Renal cortical epithelial cell (primary cell): ENCODE measurements at regions not wholly inside any gene's neighbourhood (a gene's known extent, or its start where the extent isn't known, plus 50 kb on each side); places are given as distances from the start of the nearest gene placed in this dataset.
A peak's percentile ranks its signal among the peaks of the same experiment; 100 is the strongest.

ENCODE experiments used
- DNase-seq: peaks from one replicate; pipeline ENCODE4 v3.0.0-alpha.2; 2011; ENCODE audit warnings: low read depth

GRCh38 chr2:120425014-120425413 lies 79.1 kb downstream of the INHBB start:
- no peak for DNase-seq

DNA sequence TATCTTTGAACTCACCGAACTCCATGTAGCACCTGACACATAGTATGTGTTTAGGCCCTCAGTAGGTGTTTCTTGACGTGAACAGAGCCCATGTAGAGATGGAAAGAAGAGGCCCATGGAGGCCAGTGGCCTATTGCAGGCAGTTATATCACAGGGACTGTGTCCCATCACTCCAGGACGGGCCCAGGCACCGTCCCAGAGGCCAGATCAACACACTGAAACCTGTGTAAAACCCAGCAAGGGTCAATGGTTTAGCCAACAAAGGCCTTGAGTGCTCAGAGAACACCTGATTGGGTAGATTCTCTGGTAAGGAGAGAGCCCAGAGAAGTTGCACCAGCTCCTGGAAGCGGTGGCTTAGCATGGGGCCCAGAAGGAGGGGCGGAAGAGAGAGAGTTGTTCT lies 82.8 kb downstream of the INHBB start:
- DNase-seq: no peak

GRCh38 chr2:120429586-120430500 lies 83.9 kb downstream of the INHBB start:
- no peak for DNase-seq

DNA sequence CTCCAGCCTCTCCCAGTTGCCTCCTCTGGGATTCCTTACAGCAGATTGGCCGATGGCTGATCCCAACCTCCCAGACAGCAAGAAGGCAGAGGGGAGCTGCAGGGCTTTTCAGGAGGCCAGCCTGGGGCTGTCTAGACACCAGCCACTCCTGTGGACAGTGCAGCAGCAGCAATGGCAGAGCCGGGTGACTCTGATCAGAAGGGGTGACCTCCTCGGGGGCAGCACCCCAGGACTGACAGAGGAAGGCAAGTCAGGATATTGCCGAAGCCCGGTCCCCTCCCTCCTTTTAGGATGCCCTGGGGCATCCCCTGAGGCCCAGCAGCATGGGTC lies 84.5 kb downstream of the INHBB start:
- no peak for DNase-seq

GRCh38 chr2:120430957-120431356 lies 85.0 kb downstream of the INHBB start:
- DNase-seq: no peak

GRCh38 chr2:120431386-120432292 lies 85.7 kb downstream of the INHBB start:
- no peak for DNase-seq

GRCh38 chr2:120432293-120432975 lies 86.5 kb downstream of the INHBB start:
- no peak for DNase-seq

DNA sequence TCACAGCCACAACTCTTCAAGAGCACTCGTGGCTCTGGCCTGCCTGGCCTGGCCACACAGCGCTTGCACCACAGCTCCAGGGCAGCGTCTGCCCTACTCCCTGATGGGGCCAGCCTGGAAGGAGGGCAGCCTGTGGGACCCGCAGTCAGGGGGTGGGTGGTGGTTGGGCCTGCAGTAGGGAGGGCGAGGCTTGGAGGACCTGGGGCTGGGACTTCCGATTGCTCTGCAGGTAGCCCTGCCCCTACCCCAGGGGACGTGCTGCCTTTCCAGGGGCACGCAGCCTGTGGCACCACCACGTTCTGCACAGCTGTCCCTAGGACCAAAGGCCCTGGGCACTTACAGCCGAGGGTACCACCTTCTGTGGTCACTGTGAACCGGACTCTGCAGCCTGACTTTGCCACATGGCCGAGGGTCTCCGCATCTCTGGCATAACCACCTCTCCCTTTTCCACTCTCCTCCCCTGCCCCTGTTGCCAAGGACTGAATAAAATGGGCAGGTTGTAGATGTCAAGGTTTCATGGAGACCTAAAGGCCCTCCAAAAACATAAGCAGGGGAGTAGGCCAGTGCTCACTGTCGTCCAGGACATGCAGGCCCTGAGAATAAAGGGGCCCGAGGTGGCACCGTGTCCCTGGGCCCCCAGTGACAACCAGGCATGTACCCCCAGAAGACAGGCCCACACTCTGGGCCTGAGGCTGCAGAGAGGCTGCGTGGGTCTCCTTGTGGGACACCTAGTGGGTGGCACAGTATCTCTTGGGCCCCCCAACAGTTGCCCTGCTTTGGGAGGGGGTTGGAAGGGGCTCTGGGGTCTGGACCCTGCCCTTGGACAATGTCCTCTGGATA lies 87.3 kb downstream of the INHBB start:
- no peak for DNase-seq

- DNase-seq: no peak
Measured at GRCh38 chr2:120433816-120434290, 87.9 kb downstream of the INHBB start.

DNA sequence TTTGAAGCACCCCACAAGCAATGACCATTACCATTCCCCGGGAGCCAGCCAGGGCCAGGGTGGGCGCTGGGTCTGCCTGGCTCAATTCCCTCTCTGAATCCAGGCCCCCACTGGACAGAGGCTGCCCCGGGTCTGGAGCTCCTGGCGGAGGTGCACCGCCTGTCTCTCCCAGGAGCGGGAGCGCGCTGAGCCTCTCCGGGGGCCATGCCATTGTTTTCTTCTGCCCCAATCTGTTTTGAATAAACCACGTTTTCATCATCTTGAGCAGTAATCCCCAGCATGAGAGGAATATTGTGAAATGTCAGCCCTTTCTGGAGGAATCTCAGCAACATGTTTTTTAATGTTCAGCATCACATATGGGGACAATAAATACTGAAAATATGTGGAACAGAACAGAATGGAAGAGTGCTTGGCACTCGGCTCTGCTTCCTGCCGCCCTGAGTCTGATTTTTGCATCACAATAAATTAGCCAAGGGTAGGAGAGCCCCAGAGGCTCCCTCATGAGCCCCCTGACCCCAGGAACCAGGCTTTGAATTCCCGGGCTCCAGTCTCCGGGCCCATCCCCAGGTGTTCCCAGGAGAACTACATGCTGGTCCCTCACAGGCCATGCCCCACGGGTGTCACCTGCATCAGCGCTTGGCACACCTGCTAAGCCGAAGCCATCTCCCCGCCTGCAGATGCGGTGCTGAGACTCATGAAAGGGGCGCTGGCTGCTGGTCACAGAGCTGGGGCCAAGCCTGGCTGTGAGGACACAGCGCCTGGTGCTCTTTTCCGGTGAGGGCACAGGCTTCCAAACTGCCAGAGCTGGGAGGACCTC lies 88.8 kb downstream of the INHBB start:
- no peak for DNase-seq

DNA sequence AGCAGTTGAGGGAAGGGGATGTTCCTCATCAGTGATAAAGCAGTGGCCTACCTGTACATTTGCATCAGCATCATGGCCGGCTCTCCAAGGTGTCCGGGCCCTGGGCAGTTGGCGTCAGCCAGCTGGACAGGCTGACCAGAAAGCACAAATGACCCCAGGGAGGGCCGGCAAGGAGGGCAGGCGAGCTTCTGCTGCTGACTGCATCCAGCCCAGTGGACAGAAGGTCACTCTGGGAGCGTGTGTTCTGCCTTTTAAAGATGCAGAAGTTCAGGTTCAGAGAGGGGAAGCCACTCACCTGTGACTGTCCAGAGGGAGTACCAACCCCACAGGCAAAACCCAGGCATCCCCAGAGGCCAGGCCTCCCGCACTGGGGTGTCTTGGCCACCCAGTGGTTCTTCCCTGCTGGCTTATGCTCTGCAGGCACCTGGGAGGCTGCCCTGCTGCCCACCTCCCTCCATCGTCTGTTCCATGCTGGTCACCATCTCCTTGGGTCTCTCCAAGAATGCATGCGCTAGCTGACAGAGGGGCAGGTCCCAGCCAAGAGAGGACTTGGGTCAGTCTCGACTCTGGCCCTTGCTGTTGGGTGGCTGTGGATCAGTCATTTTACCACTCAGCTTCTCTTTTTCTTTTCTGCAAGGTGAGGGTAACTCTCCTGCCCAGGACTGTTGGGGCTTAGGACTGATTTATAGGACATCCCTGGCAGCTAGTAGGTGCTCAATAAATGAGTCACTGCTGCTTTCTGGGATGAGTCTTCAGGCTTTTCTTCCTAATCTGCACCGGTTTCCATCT lies 89.9 kb downstream of the INHBB start:
- DNase-seq: no peak

DNA sequence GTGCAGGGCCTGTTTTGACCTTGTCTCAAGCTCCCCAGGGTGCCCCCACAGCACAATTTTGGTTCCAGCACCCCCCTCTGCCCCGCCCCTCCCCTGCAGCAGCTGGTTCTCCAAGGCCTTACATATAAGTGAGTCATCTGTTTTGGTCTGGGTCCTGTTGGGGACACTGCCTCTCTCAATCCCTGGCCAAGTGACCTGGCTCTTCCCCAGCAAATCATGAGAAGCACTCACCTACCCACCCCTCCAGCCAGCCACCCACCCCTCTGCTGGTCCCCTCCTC lies 90.5 kb downstream of the INHBB start:
- DNase-seq: no peak

DNA sequence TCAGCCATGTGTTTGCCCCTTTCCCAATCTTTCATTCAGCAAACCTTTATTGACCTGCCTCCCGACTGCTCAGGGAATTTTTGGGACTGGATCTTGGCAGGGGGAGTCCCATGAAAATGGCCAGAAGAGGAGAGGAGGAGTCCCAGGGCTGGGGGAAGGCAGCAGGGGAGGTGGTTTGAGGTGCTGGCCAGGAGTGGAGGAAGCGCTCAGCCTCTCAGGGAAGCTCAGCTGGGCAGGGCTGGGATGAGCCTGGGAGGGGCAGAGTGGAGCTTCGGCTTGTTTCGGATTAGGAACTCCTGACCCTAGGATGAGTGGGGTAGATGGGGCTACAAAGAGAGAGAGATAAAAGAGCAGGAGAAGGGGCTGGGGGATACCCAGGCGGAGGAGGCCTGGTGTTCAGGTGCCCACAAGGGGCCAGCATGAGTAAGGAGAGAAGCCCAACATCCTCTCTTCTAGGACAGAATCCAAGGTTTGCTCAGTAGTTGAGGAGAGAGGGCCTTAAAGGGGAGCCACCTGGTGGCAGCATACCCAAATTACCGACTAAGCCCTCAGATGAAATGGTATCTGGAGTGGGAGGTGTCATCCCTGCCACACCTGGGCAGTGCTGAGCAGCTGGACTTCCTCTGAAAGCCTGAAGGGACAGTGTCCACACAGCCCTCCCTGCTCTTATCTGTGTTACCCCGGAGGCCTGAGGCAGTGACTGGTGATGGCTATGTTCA lies 91.1 kb downstream of the INHBB start:
- peak; percentile 21 for DNase-seq

- no peak for DNase-seq
Measured at GRCh38 chr2:120437604-120438000, 91.7 kb downstream of the INHBB start.

GRCh38 chr2:120438301-120439066 lies 92.5 kb downstream of the INHBB start:
- no peak for DNase-seq

GRCh38 chr2:120439067-120439368 lies 93.1 kb downstream of the INHBB start:
- DNase-seq: no peak

- no peak for DNase-seq
Measured at GRCh38 chr2:120439637-120440384, 93.9 kb downstream of the INHBB start.
